ENCODE measurements at regions not wholly inside any gene's neighbourhood (a gene's known extent, or its start where the extent isn't known, plus 50 kb on each side); places are given as distances from the start of the nearest gene placed in this dataset.

DNA sequence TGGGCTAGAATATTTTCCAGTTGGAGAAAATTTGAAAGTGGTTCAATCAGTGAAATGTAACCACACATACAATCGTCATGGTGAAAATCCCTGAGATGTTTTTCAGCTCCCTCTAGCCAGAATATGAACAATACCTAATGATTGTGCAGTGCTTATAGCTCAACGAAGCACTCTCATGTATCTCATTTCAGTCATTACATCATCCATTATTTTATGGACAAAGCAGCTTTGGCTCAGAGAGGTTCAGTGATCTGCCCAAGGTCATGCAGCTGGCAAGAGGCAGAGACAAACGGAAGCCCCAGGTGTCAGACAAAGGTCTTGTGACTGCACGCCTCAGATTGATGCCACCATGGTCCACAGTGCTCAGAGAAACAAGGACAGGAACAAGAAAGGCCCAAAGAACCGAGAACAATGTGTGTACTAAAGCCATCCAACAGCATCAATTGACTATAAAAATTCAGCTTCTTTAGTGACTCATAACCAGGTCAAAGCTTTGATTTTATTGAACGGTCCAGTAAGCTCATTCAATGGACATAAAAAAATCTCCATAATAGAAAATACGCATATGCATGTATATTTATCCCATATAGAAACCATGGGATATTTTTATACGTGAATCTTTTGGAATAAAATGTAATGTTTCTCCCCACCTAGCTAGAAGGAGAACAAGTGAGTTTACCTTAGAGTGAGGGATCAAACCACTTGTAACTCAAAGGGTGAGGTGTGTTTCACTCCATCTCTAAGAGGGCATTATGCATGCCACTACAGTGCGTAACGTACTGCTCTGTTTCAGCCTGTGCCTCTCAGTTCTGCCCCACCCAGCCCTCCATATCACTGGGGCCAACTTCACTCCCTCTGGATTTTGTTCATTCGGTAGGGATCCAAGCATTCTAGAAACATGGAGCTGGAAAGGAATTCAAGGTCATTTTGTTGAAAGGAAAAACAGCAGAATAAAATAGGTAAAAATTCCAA is 141.8 kb downstream of the GRIN2B start:
- DNase-seq: no peak

DNA sequence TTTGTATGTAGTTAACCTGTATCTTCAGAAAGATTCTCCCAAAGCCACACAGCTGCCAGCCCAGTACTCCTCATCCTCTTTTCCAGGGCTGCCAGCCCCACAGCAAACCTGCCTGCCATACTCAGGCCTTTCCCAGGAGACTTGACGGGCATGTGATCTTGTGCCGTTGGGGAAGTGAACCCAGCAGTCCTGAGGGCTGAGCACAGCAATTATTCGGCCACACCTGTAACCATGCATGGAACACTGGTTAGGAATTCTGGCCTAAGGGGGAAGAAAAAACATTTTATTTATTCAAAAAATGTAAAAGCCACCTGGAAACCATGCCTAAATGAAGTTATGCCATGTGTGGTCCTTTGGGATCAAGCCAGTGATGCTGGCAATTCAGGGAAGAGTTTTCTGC is 145.3 kb downstream of the GRIN2B start:
- DNase-seq: no peak

DNA sequence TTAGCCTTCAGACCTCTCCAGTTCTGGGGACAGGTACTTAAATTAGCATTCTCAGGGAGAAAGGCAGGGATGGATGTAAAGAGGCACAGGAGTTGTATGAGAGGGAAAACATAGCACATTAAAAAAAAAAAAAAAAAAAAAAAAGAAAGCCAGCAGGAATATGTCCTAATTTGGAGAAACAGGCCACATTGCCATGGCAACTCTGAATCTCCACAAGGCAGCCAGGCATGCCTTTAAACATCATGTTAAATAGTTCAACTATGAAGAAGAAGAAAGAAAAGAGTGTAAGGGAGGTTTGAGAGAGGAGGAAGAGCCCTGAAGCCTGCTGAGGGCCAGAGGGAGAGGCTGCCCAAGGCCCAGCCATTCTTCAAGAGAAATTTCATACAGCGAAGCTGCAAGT is 145.8 kb downstream of the GRIN2B start:
- DNase-seq: no peak

DNA sequence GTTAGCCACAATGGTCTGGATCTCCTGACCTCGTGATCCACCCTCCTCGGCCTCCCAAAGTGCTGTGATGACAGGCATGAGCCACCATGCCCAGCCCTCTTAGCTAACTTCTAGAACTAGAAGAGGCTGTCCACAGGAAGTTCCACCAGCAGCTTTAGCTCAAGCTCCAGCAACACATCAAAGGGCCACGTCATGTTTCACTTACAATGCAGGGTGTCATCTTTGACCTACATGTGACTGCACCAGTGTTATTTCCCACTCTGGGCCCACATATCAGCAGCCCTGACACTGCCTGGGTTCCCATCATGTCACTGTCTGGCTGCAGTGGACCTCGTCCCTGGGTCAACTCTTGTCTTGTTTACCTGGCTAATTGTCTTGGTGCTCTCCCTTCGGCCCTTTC is 147.2 kb downstream of the GRIN2B start:
- DNase-seq: no peak

DNA sequence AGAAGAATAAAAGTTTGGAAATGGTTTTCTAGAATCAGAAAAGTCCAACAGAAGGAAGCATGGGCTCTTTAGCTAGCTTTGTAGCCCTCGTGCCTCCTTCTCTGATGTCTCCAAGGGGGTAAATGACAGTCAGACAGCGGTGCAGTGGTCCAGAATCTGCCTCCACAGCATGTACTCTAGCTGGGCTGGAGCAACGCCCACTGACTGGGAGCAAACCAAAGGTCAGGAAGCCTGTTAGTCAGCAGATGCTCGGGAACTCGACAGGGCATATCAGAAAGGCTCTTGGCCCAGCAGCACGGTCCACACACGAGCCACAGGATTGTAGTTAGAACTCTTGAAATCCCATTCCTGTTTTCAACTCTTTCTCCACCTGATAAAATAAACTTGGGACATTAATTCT is 164.3 kb downstream of the GRIN2B start:
- DNase-seq: no peak

DNA sequence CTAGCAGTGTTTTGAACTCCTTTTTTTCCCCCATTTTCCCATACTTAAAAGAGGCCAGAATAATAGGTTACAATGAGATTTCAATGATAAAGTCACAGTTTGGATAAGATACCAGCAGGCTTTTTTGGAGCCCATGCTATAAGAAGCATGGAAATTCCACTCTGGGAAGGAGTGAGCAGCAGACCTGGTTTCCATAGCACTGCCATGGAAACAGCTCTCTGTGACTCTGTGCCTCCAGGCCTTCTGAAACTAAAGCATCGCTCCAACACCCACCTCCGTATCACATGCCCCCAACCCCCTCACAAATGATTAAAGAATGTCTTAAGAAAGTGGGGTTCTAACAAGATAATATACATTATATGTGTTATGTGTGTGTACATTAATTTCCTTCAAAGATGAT is 165.0 kb downstream of the GRIN2B start:
- no peak for DNase-seq

DNA sequence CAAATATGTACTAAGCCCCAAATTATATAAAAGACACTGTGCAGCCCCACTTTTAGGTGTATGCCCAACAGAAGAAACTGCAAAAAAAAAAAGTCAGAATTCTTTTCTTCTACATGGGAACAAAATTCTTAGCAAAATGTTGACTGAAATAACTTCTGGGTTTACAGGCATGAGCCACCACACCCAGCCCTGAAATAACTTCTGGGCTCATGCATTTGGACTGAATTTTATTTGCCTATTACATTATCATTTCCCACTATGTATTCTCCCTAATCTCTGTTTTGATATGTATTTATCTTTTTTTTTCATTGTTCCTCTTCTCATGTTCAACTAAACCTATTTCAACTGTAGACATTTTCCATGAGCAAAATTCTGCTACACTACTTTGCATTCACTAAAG is 169.2 kb downstream of the GRIN2B start:
- DNase-seq: no peak

DNA sequence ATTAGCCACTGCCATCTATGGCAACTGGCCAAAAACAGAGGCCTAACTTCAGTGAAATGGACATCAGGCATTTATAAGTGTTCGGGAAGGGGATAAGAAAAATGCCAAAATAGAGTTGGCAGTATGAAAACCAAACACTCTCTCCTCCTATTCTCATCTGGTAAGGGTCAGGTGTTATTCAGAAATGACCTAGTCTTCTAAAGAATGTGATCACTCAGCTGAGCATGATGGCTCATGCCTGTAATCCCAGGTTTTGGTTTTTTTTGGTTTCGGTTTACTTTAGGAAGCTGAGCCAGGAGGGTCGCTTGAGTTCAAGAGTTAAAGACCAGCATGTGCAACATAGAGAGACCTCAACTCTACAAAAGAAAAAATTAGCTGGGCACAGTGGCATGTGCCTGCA is 170.3 kb downstream of the GRIN2B start:
- no peak for DNase-seq

DNA sequence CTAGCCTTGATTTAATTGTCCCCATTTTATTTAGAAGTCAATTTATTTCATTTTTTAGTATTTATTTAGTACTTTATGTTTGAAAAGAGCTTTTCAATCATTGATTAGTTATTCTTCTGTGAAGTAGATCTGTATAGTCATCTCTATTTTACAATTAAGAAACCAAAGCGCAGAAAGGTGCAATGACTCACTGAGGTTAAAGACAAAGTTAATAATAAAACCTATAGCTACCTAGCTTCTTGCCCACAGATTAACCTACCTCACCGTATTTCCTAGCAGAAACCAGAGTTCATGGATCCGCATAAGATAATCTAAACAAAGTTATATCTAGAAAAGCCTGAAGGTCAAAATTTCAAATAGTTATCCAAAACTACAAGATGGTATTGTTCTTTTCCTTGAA is 176.4 kb downstream of the GRIN2B start:
- no peak for DNase-seq

DNA sequence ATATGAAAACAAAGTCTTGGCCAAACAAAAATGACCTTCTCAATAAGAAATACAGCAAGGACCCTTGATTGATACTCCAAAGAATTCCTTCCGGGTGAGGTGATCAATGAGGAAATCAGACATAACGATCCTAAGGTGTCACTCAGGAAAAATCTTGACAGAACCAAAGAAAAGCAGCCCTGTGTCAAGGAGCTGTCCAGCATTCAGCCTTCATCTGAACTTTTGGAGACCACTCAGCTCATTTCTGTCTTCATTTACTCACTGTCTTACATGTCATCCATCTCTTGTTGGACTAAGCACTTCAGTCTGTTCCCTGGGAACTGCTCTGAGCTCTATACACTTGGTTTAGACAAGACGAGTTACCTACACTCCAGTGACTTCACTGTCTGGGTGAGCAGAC is 179.9 kb downstream of the GRIN2B start:
- no peak for DNase-seq

DNA sequence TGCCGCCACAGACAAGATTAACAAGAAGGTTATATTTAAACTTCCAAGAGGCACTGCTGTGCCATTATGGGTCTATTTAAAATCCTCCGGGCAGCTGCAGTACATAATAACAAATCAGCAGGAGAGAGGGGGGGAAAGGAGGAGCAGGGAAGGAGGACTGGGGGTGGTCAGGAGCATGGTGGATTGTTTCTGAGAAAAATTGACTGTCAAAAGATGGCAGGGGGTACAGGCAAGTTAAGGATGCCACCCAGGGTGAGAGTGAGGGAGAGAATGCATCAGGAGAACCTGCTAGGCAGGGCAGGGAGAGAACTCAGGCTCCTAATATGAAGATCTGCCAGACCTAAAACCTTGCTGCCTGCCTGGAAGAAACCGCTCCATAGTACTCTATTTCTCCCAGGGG is 181.8 kb downstream of the GRIN2B start:
- no peak for DNase-seq

DNA sequence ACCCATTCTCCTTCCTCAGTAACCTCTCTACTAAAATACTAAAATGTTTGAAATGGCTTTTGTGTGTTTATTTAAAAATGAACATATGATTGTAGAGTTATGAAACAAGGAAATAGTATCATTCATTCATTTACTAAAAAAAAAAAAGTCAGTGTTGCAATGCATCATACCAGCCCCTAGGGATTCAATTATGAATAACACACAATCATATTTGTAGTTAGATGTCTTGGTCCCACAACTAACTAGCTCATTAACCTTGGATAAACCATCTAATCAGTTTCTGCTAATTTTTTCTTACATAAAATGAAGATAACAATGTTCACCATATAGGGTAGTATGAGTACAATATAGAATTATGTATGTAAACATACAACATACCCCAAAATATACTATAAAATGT is 183.2 kb downstream of the GRIN2B start:
- DNase-seq: no peak

DNA sequence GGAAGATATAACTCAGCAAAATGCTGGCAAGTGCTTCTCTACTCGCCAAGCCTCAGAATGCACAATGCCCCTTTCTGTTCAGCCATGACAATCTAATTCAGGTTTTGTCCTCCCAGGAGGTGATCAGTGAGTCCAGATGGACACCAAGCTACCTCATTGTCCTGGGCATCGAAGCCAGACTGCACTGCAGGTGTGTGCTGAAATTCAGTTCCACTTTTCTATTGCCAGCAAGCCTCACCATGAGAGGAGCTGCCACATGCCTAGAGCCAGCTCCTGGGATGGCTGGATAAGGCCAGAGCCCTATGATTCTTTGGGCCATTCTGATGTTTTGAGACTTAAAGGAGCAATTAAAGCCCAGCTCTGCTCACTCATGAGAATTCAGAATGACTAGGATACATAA is 186.7 kb downstream of the GRIN2B start:
- DNase-seq: no peak

DNA sequence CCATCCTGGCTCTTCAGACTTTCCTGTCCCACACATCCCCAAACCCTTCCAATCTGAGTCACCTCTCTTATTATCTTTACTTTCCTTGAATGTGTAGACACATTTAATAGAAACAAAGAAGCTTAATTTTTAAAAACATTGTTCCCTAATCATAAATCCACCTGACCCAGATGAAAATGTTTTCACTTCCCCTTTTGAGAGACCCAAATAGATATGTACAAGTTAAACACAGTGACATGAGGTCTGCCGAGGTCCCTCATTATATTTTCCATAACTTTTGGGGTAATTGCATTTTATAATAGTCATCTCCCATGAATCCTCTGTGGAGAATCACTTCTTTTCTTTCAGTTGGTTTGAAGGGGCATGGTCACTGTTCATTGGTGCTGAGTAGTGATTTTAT is 191.1 kb downstream of the GRIN2B start:
- no peak for DNase-seq

DNA sequence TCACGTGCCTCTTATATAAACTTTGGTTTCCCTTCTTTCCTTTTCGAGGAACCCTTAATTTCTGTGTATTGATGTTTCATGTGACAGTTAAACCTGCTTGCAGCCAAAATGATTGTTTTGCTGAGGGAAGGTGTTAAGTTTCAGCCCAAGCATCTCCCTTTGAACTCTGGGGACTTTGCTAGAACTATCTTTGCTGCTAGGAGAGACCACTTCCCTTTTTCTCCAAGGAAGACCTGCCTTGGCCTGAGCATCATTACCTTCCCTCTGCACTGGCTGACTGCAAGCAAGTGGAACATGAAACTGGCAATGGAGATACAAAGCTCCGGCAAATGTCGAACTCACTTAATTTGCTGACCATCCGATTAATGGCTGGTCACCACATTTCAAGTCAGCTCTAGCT is 192.8 kb downstream of the GRIN2B start:
- DNase-seq: no peak

DNA sequence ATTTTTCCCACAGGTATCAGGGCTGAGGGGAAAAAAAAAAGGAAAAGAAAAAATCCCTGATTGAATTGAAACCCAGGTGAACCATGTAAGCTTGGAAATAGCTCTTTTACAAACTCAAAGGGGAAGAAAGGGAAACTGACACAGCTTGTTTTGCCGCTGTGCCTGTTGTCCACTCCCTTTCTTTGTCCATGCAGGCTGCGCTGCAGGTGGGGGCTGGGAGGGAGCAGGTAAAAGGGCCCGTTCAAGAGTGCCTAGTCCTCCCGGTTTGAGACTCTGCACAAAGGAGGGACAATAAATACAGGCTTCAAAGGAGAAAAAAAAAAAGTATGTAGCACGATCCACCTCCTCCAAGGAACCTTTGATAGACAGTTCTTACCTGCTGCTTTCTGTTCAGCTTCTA is 194.8 kb downstream of the GRIN2B start:
- DNase-seq: no peak

DNA sequence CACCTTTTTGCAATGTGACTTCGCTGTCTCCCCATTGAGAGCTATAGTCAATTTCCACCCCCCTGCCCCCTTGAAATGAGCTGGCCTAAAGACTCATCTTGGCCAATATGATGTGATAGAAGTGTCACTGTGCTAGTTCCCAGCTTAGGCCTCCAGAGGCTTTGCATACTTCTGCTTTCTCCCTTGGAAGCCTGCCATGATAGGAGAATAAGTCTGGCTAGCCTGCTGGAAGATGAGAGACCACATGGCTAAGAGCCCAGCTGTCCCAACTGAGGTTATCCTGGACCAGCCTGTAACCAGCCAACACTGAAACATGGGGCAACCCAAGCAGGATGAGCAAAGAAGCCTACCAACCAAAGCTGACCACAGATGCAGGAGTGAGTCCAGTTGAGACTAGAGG is 196.9 kb downstream of the GRIN2B start:
- DNase-seq: no peak

DNA sequence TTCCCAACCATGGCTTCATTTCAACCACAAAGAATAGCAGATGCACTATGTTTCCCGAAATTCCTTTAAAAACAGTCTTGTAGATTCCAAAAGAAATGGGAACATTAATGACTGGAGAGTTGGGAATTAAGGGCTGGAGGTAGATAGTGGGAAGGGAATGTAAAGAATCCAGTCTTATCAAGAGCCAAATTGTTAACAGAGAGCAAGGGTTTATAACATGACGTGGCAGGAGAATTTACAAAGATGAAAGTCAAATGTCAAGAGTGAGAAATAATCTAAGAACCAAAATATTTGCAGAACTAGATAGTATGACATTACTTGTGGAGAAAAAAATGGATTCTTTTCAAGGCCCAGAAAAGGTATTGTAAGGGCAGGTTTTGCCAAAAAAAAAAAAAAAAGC is 200.9 kb downstream of the GRIN2B start:
- DNase-seq: no peak

DNA sequence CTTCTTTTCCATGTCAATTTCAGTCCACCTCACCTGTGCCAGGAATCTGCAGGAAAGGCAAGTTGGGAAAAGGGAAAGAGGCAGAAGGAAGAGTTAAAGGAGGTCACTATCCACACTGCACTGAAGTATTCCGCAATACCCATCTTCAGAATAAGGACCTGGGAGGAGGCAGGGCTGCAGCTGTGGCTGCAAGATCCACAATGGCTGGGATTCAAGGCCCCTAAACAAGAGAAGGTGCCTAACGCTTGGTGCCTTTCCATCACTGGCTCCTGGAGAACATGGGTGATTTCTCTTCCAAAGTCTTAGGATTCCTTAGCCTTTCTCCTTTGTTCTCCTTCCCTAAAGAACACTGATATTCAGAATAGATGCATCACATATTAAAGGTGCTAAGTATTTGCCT is 204.0 kb downstream of the GRIN2B start:
- no peak for DNase-seq

DNA sequence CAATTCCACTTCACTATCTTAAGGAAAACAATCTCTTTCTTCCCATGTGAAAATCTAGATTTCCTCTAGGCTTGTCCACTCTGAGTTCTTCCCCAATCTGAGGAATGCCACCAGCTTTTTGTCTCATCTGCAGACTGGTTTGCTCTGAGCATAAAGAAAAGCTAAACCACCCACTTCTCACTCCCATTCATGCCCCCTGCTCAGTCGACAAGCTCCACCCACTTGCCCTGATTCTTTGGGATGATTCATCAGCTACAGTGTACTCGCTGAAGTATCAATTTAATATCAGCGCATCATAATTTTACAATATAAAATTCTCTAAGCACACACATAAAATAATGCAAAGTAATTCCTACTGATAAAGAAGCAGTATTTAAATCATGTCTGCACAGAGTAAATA is 209.1 kb downstream of the GRIN2B start:
- no peak for DNase-seq

DNA sequence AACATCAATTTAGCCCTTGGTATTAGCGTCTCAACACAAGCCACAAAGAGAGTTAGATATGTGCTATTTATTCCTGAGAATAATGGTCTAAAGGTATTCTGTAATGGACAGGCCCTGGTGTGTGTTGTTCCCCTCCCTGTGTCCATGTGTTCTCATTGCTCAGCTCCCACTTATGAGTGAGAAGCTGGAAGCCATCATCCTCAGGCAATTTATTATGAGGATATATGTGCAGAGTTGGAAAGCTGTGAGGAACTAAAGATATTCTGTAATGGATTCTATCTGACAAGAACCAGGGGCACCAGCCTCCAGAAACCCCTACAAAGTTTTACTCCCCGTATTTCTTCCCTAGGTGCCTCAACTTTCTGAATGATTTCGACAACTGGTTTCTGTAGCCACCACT is 210.8 kb downstream of the GRIN2B start:
- DNase-seq: no peak

DNA sequence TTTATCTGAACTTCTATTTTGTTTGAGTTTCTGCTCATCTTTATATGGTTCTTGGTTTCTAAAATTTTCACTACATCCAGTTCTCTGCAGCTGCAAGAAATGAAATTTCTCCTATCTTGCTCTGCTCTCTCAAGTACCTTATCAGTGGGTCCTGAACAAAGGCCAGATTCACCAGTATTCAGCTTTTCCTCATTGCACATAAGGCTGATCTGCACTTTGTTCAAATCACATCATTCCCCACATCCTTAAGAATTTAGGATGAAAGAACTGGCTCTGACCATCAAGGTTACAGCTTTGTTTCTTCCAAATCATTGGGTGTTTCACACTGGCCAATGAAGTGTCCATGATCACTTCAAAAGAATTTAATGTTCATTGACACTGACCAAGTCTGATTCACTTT is 211.4 kb downstream of the GRIN2B start:
- no peak for DNase-seq

DNA sequence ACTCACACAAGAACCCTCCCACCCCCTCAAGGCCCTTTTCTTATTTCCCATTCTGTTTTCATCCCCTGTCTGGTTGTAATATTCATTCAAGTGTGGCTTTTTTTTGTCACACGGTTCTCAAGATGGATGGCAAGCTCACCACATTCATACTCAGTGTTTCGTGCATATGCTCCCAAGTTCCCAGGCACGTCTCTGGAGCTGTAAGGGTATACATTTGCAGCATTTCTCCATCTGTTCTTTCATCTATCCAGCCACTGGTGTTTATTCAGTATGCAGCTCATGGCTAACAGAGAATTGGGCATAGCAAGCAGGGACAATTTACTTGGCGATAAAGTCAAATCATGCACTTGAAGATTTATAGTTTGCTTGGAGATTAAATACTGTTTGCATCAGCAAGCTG is 212.1 kb downstream of the GRIN2B start:
- no peak for DNase-seq

DNA sequence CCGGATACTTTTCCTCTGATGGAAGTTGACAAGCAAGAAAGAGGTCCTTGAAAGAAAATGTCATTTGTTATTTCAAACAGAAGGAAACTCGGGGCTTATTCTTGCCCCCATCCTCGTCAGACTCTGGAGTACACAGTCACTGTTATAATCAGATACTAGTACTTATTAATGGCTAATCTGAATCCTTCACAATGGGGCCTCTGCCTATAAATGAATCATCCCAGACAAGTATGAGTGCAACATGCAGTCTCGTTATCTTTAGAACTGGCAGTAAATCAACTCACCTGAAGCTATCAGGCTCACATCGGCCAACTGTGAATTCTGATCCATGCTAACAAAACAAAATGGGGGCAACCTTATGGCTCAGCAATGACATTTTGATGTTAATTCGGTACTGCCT is 216.7 kb downstream of the GRIN2B start:
- no peak for DNase-seq

DNA sequence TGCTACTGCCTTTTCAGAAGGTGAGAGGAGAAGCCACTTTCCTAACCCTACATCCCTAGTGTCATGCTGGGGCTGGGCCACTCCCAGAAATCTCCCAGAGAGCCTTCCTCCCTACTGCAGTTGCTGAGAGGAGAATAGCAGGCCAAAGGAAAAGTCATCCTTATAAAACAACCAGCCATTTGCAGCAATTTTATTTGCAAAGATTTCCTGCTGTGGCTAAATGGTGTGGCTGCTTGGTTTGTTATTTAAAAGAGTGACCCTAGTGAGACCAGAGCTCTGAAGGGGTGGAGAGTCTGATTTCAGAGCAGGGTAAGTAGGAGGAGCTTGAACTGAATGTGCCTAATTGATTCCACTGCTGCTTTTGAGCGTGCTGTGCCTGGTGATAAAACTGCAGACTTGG is 232.0 kb downstream of the GRIN2B start:
- no peak for DNase-seq

All from 8988T (cell line).